ENCODE measurements at regions not wholly inside any gene's neighbourhood (a gene's known extent, or its start where the extent isn't known, plus 50 kb on each side); places are given as distances from the start of the nearest gene placed in this dataset.

- DNase-seq (no peak), ATAC-seq (no peak)
- intact Hi-C loops (cut with DNase I): no loop called here
Observed at GRCh38 chr5:4730279-4730678, 409.9 kb upstream of the ADAMTS16 start.

GRCh38 chr5:4734348-4734747 lies 405.8 kb upstream of the ADAMTS16 start:
- DNase-seq: no peak
- intact Hi-C loops (cut with DNase I): no loop called here
- no peak for ATAC-seq

GRCh38 chr5:4735261-4735660 lies 404.9 kb upstream of the ADAMTS16 start:
- ATAC-seq (no peak), DNase-seq (no peak)
- intact Hi-C loops (cut with DNase I): no loop called here

GRCh38 chr5:4737868-4738267 lies 402.3 kb upstream of the ADAMTS16 start:
- ATAC-seq (no peak), DNase-seq (no peak)
- intact Hi-C loops (cut with DNase I): no loop called here

DNA sequence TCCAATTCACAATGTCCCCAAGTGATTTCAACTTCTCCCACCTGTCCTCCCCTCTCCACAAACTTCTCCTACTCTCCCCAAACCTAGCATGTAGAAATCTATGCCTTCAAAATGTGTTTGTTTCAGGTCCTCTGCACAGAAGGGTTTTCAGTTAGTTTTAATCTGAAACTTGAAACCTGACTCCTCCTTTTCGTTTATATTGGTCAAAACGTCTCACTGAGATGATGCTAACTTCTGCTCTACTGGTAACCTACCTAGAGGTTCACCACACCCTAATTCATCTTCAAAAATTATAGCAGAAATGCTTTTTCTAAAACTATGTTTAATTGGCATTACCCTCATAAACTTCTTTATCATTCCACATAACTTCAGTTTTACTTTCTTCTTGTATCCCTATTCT lies 401.8 kb upstream of the ADAMTS16 start:
- intact Hi-C loops (cut with DNase I): no loop called here
- no peak for ATAC-seq
- no peak for DNase-seq

DNA sequence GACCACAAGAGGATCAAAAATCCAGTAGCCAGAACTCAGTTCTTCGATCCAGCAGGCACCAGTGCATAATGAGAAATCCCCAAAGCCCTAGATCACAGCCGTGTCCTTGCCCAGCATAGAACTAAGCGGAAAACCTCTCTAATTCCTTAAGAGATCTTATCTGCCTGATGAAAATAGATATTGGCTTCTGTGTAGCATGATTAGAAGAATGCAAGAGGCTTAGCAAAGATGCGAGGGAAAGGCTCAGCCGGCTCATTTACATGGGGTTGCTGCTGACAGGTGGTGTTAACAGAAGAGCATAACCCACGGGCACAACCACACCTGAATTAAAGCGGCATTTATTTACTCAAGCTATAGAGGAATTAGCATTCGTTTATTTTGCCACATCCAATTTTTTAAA lies 400.0 kb upstream of the ADAMTS16 start:
- ATAC-seq: no peak
- no peak for DNase-seq
- intact Hi-C loops (cut with DNase I): no loop called here

DNA sequence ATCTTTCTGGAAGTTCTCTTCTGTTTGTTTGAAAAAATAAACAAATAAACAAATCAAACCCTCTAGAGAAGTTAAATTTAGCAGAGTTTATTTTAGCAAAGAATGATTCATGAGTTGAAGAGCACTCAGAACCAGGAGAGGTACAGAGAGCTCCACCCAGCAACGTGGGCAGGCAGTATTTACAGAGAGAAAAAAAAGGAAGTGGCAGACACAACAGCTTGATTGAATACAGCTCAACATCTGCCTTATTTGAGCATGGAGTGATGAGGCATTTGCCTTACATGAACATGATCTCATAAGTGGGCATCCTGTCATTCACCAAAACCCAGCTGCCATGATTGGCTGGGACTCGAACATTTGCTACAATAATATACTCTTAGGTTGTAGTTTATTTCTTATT lies 381.6 kb upstream of the ADAMTS16 start:
- peak in 1 of 2 donors; percentile 60 for ATAC-seq
- intact Hi-C loops (cut with DNase I): no loop called here

GRCh38 chr5:4758996-4759395 lies 381.1 kb upstream of the ADAMTS16 start:
- DNase-seq (no peak), ATAC-seq (no peak)
- intact Hi-C loops (cut with DNase I): no loop called here

More for the DNA sequence above, 381.6 kb upstream of the ADAMTS16 start:
- no peak for DNase-seq

DNA sequence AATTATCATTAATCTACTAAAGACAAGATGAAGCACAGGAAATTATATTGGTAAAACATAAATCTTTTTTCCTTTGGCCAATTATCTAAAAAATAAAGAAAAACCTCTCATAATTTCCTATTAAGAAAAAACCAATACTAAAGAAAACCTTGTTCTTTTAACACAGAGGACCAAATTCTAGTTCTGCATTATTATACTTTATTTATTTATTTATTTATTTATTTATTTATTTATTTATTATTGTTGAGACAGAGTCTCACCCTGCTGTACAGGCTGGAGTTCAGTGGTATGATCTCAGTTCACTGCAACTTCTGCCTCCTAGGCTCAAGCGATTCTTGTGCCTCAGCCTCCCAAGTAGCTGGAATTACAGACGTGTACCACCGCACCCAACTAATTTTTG lies 377.8 kb upstream of the ADAMTS16 start:
- intact Hi-C loops (cut with DNase I): no loop called here
- DNase-seq (no peak), ATAC-seq (no peak)

GRCh38 chr5:4765411-4765810 lies 374.7 kb upstream of the ADAMTS16 start:
- intact Hi-C loops (cut with DNase I): no loop called here
- DNase-seq: no peak
- ATAC-seq: no peak

DNA sequence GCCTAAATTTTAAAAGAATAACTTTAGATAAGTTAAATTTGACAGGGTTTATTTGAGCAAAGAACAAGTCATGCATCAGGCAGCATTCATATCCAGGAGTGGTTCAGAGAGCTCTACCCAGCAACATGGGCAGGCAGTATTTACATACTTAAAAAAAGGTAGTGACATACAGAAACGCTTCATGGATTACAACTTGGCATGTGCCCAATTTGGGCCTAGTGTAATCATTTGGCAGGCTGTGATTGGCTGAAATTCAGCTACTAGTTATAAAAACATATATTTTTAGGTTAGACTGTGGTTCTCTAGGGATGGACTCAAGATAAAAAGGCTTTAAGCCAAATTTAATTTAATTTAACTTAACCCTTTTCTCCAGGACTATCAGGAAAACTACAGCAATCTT lies 374.0 kb upstream of the ADAMTS16 start:
- ATAC-seq: no peak
- DNase-seq: no peak
- intact Hi-C loops (cut with DNase I): no loop called here

DNA sequence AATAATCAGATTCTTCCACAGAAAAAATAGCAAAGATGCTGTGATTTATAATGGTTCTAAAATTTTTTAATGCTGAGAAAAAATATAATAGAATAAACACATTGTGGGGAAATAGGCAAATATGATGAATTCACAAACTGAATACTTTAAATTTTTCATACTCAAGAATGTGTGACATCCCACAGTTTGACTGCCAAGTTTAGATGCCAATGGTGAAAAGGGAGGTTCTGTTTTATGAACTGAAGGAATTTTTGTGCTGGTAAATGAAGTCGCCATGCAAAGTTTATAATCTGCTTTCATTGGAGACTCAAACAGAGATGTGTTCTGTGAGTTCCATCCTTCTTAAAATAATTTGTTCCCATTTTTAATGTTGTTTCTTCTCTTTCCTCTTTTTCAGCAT lies 367.5 kb upstream of the ADAMTS16 start:
- intact Hi-C loops (cut with DNase I): no loop called here
- no peak for ATAC-seq
- DNase-seq: no peak

DNA sequence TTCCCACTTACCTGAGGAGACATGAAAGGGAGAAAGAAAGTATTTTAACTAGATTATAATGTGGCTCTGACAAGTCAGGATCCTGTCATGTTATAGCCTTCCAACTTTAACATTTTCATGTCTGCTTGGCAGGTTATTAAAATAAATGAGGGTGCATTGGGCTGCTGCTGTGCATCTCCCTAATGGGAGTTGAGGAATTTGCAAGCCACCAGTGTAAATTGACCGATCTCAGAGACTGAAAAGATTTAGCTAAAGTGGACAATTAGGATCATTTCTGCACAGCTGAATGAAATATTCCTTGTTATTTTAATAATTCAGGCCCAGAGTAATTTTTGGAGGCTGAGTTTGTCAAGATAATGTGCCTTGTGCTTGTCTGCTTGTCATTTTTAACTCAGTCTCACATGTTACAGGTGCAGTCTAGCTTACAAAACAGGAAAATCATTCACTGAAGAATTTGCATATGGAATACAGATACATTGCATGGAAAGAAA lies 366.3 kb upstream of the ADAMTS16 start:
- DNase-seq (no peak), ATAC-seq (no peak)
- intact Hi-C loops (cut with DNase I): no loop called here

GRCh38 chr5:4777435-4777834 lies 362.7 kb upstream of the ADAMTS16 start:
- DNase-seq: no peak
- intact Hi-C loops (cut with DNase I): no loop called here
- no peak for ATAC-seq

GRCh38 chr5:4780633-4781032 lies 359.5 kb upstream of the ADAMTS16 start:
- ATAC-seq: no peak
- intact Hi-C loops (cut with DNase I): no loop called here
- DNase-seq: no peak

DNA sequence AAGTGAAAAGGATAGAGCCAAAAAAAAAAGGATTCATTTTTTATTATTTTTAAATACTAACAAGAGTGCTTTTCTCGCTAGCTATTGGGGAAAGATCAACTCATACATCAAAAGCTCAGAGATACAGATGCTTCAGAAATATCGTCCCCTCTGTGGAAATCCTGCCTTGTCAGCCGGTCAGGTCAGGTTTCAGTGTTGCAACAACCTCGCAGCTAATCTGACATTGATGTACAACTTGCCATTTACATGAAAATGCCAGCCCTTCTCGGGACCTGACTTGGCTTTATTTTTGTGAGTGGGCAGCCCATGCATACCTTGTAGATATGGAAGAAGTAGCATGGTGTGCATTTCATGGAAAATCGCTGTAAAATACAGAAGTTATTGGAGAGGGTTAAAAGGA lies 358.8 kb upstream of the ADAMTS16 start:
- ATAC-seq (no peak), DNase-seq (no peak)
- intact Hi-C loops (cut with DNase I): no loop called here

DNA sequence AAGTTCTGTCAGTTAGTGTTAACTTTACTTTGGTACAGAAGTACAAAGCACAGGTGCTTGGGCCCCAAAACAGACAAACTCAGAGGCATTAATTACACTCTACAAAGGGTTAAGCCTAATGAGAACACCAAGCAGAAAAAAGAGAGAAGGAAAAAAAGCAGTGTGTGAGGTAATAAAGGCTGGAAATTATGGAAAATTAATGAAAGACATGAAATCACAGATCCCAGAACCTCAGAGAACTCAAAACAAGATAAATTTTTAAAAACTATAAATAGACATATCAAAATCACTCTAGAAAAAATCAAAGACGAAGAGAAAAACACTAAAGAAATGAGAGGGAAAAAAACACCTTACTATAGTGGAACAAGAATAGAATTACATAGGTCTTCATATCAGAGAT lies 354.2 kb upstream of the ADAMTS16 start:
- DNase-seq (no peak), ATAC-seq (no peak)
- intact Hi-C loops (cut with DNase I): no loop called here

DNA sequence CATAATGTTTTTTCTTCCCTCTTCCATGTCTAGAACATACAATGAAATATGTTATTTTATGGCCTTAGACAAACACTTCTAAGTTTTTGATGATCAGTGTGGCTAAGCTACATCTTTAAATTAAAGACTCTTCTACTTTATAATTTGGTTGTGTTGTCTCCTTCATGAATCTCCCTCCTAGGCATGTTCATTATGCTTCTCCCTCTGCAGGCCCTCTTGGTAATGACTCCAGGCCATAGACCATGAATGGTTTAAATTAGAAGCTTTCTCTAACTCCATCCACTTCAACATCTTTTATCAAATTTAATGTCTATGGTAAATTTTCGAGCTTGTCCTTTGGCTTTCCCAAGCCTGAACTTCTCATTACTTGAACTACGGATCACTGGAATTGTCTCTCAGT lies 342.7 kb upstream of the ADAMTS16 start:
- no peak for DNase-seq
- no peak for ATAC-seq
- intact Hi-C loops (cut with DNase I): no loop called here

DNA sequence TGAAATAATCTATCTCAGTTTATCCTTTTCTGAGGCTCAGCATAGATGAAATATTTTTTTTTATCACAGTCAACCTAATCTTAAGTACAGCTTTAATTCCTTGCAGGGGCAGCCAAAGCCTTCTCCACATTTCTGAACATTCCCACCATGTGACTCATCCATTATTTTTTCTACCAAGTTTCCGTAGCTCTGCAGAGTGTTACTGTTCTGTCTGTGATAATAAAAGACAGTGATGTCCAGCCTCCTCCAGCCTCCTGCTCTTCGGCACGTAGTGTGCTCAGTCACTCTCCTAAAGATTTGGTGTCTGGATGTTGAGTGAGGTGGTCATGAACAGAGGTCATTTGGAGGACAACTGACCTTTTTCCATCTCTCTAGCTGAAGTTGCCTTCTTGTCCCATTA lies 338.1 kb upstream of the ADAMTS16 start:
- intact Hi-C loops (cut with DNase I): no loop called here

DNA sequence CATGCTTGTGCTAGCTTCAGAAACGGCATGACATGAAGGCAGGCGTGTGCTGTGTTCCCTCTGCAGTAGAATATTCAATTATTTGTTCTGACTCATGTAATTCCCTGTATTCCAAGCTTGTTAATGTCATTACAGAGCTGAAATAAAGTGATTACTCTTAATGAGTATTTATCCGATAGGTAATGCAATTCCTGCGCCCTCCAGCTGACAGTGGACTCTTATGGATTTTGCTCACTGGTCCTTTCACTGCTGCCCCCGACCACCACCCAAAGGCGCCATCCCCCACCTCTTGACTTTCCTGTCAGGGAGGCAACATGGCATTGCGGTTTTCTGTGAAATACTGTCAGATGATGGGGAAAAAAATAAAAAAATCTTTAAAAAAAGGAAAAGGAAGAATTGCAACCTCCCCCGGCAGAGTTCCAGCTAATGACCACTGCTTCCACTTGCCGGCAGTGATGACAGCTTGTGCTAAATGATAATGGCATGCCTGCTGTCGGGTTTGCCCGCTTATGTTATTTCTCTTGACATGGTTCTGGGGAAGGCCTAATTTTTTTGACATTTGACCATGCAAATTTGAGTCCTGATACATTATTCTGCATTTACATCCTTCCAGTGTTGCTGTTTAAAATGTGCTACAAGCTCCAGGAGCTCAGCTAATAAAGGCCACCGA lies 335.3 kb upstream of the ADAMTS16 start:
- DNase-seq: no peak
- no peak for ATAC-seq
- intact Hi-C loops (cut with DNase I): no loop called here

More for the DNA sequence above, 338.1 kb upstream of the ADAMTS16 start:
- ATAC-seq: peak in 1 of 2 donors; percentile 68
- no peak for DNase-seq

- no peak for DNase-seq
- intact Hi-C loops (cut with DNase I): no loop called here
- ATAC-seq: no peak
Observed at GRCh38 chr5:4815002-4815401, 325.1 kb upstream of the ADAMTS16 start.

DNA sequence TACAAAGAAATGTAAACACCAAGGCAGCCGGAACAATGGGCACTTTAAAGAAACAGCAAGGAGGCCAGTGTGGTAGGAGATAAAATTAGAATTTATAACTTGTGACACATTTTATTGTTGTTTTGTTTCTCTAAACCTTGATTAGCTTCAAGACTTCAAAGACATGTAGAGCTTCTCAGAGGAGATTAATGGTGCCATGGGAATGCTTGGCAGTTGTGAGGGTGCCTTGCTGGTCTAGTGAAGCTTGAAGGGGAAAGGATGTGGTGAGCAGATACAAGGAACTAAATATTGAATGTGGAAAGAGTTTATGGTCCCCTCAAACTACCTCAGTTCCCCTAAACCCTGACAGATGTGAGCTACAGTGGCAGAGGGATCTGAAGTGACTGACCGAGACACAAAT lies 322.4 kb upstream of the ADAMTS16 start:
- ATAC-seq (no peak), DNase-seq (no peak)
- intact Hi-C loops (cut with DNase I): no loop called here
